ENCODE measurements at regions not wholly inside any gene's neighbourhood (a gene's known extent, or its start where the extent isn't known, plus 50 kb on each side); places are given as distances from the start of the nearest gene placed in this dataset.

- H3K79me2 ChIP-seq (ENCODE audit: control insufficient read depth, insufficient read depth, low read length): no peaks in the 10 kb centered on the region
- no peak overlapping the region for H2AFZ ChIP-seq (ENCODE audit: control insufficient read depth, low read length)
- H3K9me3 ChIP-seq (ENCODE audit: control insufficient read depth, low read depth, low read length): no peaks in the 10 kb centered on the region
- H3K4me2 ChIP-seq (ENCODE audit: control insufficient read depth, extremely low read depth, insufficient read depth, low read depth, low read length): no peak overlapping the region
- H4K20me1 ChIP-seq (ENCODE audit: control insufficient read depth, extremely low read depth, insufficient read depth, low read length): no peaks in the 10 kb centered on the region
- DNase-seq (ENCODE audit: low read depth, low spot score): no peak
- no peak overlapping the region for H3K9ac ChIP-seq (ENCODE audit: control insufficient read depth, extremely low read depth, insufficient read depth, low read length)
- H3K4me1 ChIP-seq (ENCODE audit: control insufficient read depth, extremely low read depth, insufficient read depth, low read length): no peaks in the 10 kb centered on the region
- no peaks in the 10 kb centered on the region for H3K9me1 ChIP-seq (ENCODE audit: control insufficient read depth, extremely low read depth, insufficient read depth, low read length)
- H3K27ac ChIP-seq (ENCODE audit: control insufficient read depth, insufficient read depth, low read length): no peak overlapping the region
- no peak for TF ChIP-seq EZH2 (IDR thresholded peaks at IDR 0.05; ENCODE audit: low read length)
- TF ChIP-seq, protein P1, sequence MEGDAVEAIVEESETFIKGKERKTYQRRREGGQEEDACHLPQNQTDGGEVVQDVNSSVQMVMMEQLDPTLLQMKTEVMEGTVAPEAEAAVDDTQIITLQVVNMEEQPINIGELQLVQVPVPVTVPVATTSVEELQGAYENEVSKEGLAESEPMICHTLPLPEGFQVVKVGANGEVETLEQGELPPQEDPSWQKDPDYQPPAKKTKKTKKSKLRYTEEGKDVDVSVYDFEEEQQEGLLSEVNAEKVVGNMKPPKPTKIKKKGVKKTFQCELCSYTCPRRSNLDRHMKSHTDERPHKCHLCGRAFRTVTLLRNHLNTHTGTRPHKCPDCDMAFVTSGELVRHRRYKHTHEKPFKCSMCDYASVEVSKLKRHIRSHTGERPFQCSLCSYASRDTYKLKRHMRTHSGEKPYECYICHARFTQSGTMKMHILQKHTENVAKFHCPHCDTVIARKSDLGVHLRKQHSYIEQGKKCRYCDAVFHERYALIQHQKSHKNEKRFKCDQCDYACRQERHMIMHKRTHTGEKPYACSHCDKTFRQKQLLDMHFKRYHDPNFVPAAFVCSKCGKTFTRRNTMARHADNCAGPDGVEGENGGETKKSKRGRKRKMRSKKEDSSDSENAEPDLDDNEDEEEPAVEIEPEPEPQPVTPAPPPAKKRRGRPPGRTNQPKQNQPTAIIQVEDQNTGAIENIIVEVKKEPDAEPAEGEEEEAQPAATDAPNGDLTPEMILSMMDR (optimal IDR thresholded peaks at IDR 0.05 in 1 of 3, IDR thresholded peaks at IDR 0.05 in 1 of 3, conservative IDR thresholded peaks at IDR 0.05 in 1 of 3; ENCODE audit: extremely low read depth in 1 of 3, insufficient read depth in 2 of 3, low read length in 3 of 3): no peak
- no peak for FAIRE-seq
- H3K36me3 ChIP-seq (ENCODE audit: control insufficient read depth in 2 of 2, extremely low read depth in 1 of 2, insufficient read depth in 2 of 2, low read length in 2 of 2): no peaks in the 10 kb centered on the region
- dilution Hi-C loops (cut with MboI; ENCODE audit: extremely low pct_ligation_motif_present, low sequenced_read_pairs): no loop called here
- H3K4me3 ChIP-seq (ENCODE audit: control insufficient read depth in 2 of 3, extremely low read depth in 1 of 3, insufficient read depth in 2 of 3, low read depth in 1 of 3, low read length in 3 of 3): no peak overlapping the region
- no peaks in the 10 kb centered on the region for H3K27me3 ChIP-seq (ENCODE audit: control insufficient read depth, extremely low read depth, insufficient read depth, low read length)
These were observed 1174.8 kb downstream of the MAT2B start for GRCh38 chr5:164680216-164680615.

GRCh38 chr5:164680812-164681520, 1175.5 kb downstream of the MAT2B start:
- DNase-seq (ENCODE audit: low read depth, low spot score): no peak
- Histone ChIP-seq H3K36me3 (ENCODE audit: control insufficient read depth in 2 of 2, extremely low read depth in 1 of 2, insufficient read depth in 2 of 2, low read length in 2 of 2) (no peaks in the 10 kb centered on the region), H3K4me1 (ENCODE audit: control insufficient read depth, extremely low read depth, insufficient read depth, low read length) (no peaks in the 10 kb centered on the region), H4K20me1 (ENCODE audit: control insufficient read depth, extremely low read depth, insufficient read depth, low read length) (no peaks in the 10 kb centered on the region), H3K4me2 (ENCODE audit: control insufficient read depth, extremely low read depth, insufficient read depth, low read depth, low read length) (no peak overlapping the region), H2AFZ (ENCODE audit: control insufficient read depth, low read length) (no peak overlapping the region), H3K27me3 (ENCODE audit: control insufficient read depth, extremely low read depth, insufficient read depth, low read length) (no peaks in the 10 kb centered on the region), H3K4me3 (ENCODE audit: control insufficient read depth in 2 of 3, extremely low read depth in 1 of 3, insufficient read depth in 2 of 3, low read depth in 1 of 3, low read length in 3 of 3) (no peak overlapping the region), H3K9me3 (ENCODE audit: control insufficient read depth, low read depth, low read length) (no peaks in the 10 kb centered on the region), H3K9me1 (ENCODE audit: control insufficient read depth, extremely low read depth, insufficient read depth, low read length) (no peaks in the 10 kb centered on the region), H3K27ac (ENCODE audit: control insufficient read depth, insufficient read depth, low read length) (no peak overlapping the region), H3K9ac (ENCODE audit: control insufficient read depth, extremely low read depth, insufficient read depth, low read length) (no peak overlapping the region), H3K79me2 (ENCODE audit: control insufficient read depth, insufficient read depth, low read length) (no peaks in the 10 kb centered on the region)
- dilution Hi-C loops (cut with MboI; ENCODE audit: extremely low pct_ligation_motif_present, low sequenced_read_pairs): no loop called here
- FAIRE-seq: no peak
- TF ChIP-seq EZH2 (IDR thresholded peaks at IDR 0.05; ENCODE audit: low read length): no peak
- TF ChIP-seq, protein P1 (optimal IDR thresholded peaks at IDR 0.05 in 1 of 3, IDR thresholded peaks at IDR 0.05 in 1 of 3, conservative IDR thresholded peaks at IDR 0.05 in 1 of 3; ENCODE audit: extremely low read depth in 1 of 3, insufficient read depth in 2 of 3, low read length in 3 of 3): no peak

Measured in keratinocyte (primary cell).